GM10266 (cell line): ENCODE measurements at regions not wholly inside any gene's neighbourhood (a gene's known extent, or its start where the extent isn't known, plus 50 kb on each side); places are given as distances from the start of the nearest gene placed in this dataset.
"Not testable (repeated sequence)": the region's sequence is repeated elsewhere in the genome, so short reads cannot be mapped to it uniquely, and the experiment has no call there.

ENCODE experiments used
- DNase-seq: peaks from one replicate; pipeline ENCODE4 v3.0.0; 2012; ENCODE audit errors: extremely low spot score
- TF ChIP-seq, protein P1 (sequence below): IDR thresholded peaks from 2 replicates; pipeline ENCODE4 v1.5.1; 2012; ENCODE audit warnings: mild to moderate bottlenecking, low read depth; ENCODE audit not compliant: control insufficient read depth, insufficient read depth; ENCODE audit errors: missing control alignments

DNA sequence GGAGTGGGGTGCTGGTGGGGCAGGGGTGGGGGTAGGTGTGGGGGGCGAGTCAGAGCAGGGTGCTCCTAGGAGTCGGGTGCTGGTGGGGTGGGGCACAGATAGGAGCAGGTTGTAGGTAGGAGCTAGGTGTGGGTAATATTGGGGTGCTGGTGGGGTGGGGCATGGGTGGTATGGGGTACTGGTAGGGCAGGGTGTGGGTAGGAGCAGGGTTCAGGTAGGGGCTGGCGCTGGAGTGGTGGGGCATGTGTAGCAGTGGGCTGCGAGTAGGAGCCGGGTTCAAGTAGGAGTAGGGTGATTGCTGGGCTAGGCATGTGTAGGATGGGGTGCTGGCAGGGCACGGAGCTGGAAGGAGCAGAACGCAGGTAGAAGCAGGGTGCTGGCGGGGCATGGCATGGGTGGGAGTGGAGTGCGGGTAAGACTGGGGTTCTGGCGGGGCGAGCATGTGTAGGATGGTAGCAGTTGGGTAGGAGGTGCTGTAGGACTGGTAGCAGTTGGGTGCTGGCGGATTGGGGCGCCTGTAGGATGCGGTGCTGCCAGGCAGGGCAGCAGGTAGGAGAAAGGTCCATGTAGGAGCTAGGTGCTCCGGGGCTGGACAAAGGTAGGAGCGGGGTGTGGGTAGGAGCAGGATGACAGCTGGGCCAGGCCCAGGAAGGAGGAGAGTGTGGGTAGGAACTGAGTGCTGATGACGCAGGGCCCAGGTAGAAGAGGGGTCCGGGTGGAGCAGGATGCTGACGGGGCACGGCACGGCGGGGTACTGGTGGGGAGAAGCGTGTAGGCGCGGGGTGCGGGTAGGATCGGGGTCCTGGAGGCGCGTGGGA, 105.5 kb upstream of the SIMC1 start:
- no peak for DNase-seq
- TF ChIP-seq, protein P1, sequence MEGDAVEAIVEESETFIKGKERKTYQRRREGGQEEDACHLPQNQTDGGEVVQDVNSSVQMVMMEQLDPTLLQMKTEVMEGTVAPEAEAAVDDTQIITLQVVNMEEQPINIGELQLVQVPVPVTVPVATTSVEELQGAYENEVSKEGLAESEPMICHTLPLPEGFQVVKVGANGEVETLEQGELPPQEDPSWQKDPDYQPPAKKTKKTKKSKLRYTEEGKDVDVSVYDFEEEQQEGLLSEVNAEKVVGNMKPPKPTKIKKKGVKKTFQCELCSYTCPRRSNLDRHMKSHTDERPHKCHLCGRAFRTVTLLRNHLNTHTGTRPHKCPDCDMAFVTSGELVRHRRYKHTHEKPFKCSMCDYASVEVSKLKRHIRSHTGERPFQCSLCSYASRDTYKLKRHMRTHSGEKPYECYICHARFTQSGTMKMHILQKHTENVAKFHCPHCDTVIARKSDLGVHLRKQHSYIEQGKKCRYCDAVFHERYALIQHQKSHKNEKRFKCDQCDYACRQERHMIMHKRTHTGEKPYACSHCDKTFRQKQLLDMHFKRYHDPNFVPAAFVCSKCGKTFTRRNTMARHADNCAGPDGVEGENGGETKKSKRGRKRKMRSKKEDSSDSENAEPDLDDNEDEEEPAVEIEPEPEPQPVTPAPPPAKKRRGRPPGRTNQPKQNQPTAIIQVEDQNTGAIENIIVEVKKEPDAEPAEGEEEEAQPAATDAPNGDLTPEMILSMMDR, result no peak

DNA sequence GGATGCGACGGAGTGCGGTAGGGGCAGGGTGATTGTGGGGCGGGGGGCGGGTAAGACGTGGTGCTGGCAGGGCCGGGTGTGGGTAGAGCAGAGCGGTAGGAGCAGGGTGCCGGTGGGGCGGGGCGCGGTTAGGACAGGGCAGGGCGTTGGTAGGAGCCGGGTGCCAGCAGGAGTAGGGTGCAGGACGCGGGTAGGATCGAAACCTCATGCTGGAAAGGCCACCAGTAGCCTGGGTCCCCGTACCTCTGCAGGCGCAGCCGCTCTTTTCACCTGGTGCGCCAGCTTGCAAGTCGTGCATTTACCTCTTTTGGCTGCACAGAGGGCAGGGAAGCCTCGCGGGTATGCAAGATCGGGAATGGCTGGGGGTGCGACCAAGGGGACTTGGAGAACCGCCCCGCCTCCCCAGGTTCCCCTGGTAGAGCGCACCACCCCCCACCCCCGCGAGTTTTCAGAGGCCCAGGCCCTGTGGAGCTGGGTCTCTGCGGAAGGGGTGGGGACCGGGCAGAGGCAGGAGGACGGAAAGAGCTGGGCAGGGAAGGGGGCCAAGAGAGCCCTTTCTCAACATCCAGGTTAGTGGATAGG, 104.8 kb upstream of the SIMC1 start:
- TF ChIP-seq, protein P1, result no peak
- DNase-seq, result no peak

DNA sequence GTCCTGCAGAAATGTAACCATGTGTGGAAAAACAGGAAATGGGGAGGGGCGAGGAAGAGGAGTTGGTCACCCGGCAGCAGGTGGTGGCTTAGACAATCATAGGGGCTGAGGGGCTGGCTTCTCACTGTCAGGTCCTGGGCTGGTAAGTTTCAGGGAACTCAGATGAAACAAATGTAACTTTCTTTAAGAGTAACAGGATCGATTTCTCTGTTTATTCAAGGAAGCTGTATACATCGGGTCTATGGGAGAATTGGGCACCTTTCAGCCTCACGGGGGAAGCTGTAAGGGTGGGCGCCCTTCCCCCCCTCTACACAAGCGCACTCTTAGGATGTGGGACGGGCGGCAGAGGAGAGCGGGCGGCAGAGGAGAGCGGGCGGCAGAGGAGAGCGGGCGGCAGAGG, 104.3 kb upstream of the SIMC1 start:
- TF ChIP-seq, protein P1, result no peak
- DNase-seq, result no peak

DNA sequence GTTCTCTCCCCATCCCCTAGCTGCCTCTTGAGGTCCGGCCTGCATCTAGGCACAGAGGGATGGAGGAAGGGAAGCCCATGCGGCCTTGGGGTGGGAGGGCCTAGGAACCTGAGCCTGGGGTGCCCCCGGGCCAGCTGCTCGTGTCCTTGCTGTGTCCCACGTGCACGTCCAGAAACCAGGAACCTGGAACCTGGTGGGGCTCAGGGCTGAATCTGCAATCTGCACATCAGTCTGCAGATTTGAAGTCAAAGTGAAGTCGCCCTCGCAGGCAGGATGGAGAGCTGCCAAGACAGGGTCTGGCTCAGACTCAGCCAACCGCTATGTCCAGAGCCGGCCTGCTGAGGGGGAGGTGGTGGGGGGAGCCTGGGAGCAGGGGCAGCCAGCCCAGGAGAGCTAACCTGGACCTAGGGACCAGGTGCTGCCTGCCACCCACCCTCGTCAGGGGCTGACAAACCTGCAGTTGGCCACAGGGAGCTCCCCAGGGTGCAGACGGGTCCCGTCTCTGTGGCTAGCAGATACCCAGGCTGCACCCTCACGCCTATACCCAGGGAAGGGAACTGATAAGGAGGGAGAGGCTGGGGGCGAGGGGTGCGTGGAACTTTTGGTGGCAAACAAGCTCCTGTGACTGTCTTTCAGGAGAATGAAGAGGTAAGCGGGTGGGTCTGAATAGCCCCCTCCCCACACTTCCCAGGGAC, 103.5 kb upstream of the SIMC1 start:
- TF ChIP-seq, protein P1, result no peak
- no peak for DNase-seq

DNA sequence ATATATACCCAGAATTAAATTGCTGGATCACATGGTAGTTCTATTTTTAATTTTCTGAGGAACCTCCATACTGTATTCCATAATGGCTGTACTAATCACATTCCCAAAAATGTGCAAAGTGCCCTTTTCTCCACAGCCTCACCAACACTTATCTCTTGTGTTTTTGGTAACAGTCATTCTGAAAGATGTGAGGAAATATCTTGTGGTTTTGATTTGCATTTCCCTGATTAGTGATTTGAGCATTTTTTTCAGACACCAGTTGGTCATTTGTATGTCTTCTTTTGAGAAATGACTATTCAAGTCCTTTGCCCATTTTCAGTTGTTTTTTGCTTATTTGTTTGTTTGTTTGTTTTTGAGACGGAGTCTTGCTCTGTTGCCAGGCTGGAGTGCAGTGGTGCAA, 98.1 kb upstream of the SIMC1 start:
- DNase-seq, result not testable (repeated sequence)

DNA sequence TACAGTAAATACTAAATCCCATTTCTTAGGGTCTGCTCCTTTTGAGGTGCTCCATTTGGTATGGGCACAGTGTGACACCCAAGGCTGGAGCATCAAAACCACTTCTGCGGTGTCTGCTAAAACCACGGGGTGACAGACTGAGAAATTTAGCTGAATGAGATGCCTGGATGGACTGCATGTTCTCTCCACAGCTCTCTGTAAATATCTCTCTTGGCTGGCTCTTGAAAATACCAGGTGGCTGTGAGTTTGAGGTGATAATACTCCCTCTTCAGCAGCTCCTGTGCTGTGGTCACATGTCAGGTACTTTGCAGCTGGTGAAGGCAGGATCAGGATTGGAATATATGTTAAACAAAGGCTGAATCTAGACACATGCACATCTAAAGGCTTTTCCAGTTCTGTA, 93.7 kb upstream of the SIMC1 start:
- DNase-seq, result no peak
- TF ChIP-seq, protein P1, result no peak

DNA sequence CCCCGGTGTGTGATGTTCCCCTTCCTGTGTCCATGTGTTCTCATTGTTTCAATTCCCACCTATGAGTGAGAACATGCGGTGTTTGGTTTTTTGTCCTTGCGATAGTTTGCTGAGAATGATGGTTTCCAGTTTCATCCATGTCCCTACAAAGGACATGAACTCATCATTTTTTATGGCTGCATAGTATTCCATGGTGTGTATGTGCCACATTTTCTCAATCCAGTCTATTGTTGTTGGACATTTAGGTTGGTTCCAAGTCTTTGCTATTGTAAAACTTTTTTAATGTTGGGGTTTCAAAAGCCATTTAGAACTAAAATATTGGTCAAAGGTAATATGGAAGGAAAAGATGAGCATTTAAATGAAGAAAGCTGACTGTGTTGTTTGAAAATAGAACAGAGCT, 88.3 kb upstream of the SIMC1 start:
- DNase-seq, result not testable (repeated sequence)

DNA sequence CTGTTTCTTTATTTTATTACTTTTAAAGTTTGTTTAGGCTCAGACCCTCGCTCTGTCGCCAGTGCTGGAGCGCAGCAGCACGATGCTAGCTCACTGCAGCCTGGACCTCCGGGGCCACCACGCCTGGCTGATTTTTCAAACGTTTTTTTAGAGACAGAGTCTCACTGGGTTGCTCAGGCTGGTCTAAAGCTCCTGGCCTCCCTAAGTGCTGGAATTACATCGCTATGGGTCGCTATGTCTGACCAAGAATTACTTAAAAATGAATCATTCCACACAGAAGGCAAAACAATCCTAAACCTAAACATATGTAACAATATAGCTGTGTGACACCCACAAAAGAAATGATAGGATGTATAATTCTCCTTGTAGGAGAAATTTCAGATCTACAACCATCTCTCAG, 86.9 kb upstream of the SIMC1 start:
- DNase-seq, result no peak
- TF ChIP-seq, protein P1, result no peak
